DOHH2 (cell line): ENCODE measurements at regions not wholly inside any gene's neighbourhood (a gene's known extent, or its start where the extent isn't known, plus 50 kb on each side); places are given as distances from the start of the nearest gene placed in this dataset.

Experiments
- EZH2phosphoT487 ChIP-seq: fragments of 200-600 bp; sonication (generic); IDR thresholded peaks from 2 replicates; pipeline ENCODE4 v1.6.1; 2017; ENCODE audit warnings: borderline replicate concordance, mild to moderate bottlenecking, antibody characterized with exemption, low read length, moderate library complexity, mixed read lengths
- TF ChIP-seq, protein P1 (sequence below): fragments of 200-600 bp; sonication (generic); IDR thresholded peaks from one replicate; pipeline ENCODE4 v1.5.1; 2014; ENCODE audit warnings: antibody characterized with exemption, mild to moderate bottlenecking, low read depth, low read length; ENCODE audit not compliant: poor library complexity, severe bottlenecking

- TF ChIP-seq, protein P1, sequence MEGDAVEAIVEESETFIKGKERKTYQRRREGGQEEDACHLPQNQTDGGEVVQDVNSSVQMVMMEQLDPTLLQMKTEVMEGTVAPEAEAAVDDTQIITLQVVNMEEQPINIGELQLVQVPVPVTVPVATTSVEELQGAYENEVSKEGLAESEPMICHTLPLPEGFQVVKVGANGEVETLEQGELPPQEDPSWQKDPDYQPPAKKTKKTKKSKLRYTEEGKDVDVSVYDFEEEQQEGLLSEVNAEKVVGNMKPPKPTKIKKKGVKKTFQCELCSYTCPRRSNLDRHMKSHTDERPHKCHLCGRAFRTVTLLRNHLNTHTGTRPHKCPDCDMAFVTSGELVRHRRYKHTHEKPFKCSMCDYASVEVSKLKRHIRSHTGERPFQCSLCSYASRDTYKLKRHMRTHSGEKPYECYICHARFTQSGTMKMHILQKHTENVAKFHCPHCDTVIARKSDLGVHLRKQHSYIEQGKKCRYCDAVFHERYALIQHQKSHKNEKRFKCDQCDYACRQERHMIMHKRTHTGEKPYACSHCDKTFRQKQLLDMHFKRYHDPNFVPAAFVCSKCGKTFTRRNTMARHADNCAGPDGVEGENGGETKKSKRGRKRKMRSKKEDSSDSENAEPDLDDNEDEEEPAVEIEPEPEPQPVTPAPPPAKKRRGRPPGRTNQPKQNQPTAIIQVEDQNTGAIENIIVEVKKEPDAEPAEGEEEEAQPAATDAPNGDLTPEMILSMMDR: no peak
- no peak for TF ChIP-seq EZH2phosphoT487
Measured at GRCh38 chr5:125603321-125603720, 819.9 kb upstream of the GRAMD2B start.
